HAP-1 (cell line): ENCODE measurements at regions not wholly inside any gene's neighbourhood (a gene's known extent, or its start where the extent isn't known, plus 50 kb on each side); places are given as distances from the start of the nearest gene placed in this dataset.
A peak's percentile ranks its signal among the peaks of the same experiment; 100 is the strongest.

Experiments
- DNase-seq, 2 experiments: peaks; one replicate each; pipeline ENCODE4 v3.0.0-alpha.2; 2016 to 2020; ENCODE audit warnings: low spot score in 2 of 2
- H3K27me3 ChIP-seq: fragments of 250-450 bp; sonication (Bioruptor Pico); 2 replicates; pipeline ENCODE4 v1.5.1; 2020; ENCODE audit warnings: low read depth, mild to moderate bottlenecking, moderate library complexity
- H3K36me3 ChIP-seq: fragments of 250-450 bp; sonication (Bioruptor Pico); replicated peaks from 2 replicates; pipeline ENCODE4 v1.5.1; 2020; ENCODE audit warnings: mild to moderate bottlenecking
- H3K4me1 ChIP-seq: fragments of 250-450 bp; sonication (Bioruptor Pico); 2 replicates; pipeline ENCODE4 v1.5.1; 2020; ENCODE audit warnings: mild to moderate bottlenecking
- H3K4me3 ChIP-seq: fragments of 250-450 bp; sonication (Bioruptor Pico); 2 replicates; pipeline ENCODE4 v1.5.1; 2020; ENCODE audit warnings: mild to moderate bottlenecking, moderate library complexity
- H3K9me3 ChIP-seq: fragments of 250-450 bp; sonication (Bioruptor Pico); 2 replicates; pipeline ENCODE4 v1.5.1; 2020; ENCODE audit warnings: mild to moderate bottlenecking, moderate library complexity
- in situ Hi-C: fragments of 300-500 bp; cut with MboI; formaldehyde crosslinking; loops from 3 replicates; pipeline ENCODE4 v1.14.3; 2020; ENCODE audit warnings: low sequenced_read_pairs, inconsistent platforms, mixed read lengths

GRCh38 chr12:30414507-30414906 lies 281.2 kb downstream of the IPO8 start:
- Histone ChIP-seq H3K36me3 (no peaks in the 10 kb centered on the region), H3K27me3 (no peaks in the 10 kb centered on the region), H3K4me1 (no peaks in the 10 kb centered on the region), H3K4me3 (no peak overlapping the region), H3K9me3 (no peaks in the 10 kb centered on the region)
- in situ Hi-C loops: no loop called here
- DNase-seq: no peak

GRCh38 chr12:30400349-30400748 lies 295.3 kb downstream of the IPO8 start:
- peaks cover 4% of the 10 kb centered on the region; the same call in 1 of the 2 replicates for H3K9me3 ChIP-seq
- H3K4me3 ChIP-seq: no peak overlapping the region
- no peaks in the 10 kb centered on the region for H3K36me3 ChIP-seq
- DNase-seq: no peak
- in situ Hi-C loops: no loop called here
- no peaks in the 10 kb centered on the region for H3K4me1 ChIP-seq
- H3K27me3 ChIP-seq: no peaks in the 10 kb centered on the region

- peaks cover 4% of the 10 kb centered on the region; the same call in 1 of the 2 replicates for H3K9me3 ChIP-seq
- no peaks in the 10 kb centered on the region for H3K27me3 ChIP-seq
- H3K4me1 ChIP-seq: no peaks in the 10 kb centered on the region
- no peak for DNase-seq
- in situ Hi-C loops: no loop called here
- H3K36me3 ChIP-seq: no peaks in the 10 kb centered on the region
- H3K4me3 ChIP-seq: no peak overlapping the region
Observed at GRCh38 chr12:30399859-30400258, 295.8 kb downstream of the IPO8 start.

GRCh38 chr12:30396576-30396975 lies 299.1 kb downstream of the IPO8 start:
- peaks cover 4% of the 10 kb centered on the region; the same call in 1 of the 2 replicates for H3K9me3 ChIP-seq
- H3K4me3 ChIP-seq: no peak overlapping the region
- no peaks in the 10 kb centered on the region for H3K27me3 ChIP-seq
- no peaks in the 10 kb centered on the region for H3K36me3 ChIP-seq
- in situ Hi-C loops: no loop called here
- no peaks in the 10 kb centered on the region for H3K4me1 ChIP-seq
- DNase-seq: no peak

DNA sequence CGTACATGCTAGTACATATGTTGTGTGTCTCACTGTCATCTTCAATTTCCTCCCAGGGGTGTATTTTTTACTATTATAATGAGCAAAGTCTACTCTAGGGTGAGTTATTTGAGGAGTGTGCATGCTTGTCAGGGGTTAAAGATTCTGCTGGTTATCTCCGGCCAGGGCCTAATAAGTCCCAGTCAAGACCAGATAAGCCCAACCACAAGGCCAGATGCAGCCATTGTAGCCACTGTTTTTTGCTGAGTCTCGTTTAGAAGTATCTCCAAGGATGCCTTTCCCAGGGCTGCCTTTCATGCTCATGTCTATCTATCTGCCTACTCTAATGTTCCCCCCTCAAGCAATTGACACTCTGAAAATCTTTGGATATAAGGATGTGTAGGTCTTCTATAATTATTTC lies 300.5 kb downstream of the IPO8 start:
- peaks cover 4% of the 10 kb centered on the region; the same call in 1 of the 2 replicates for H3K9me3 ChIP-seq
- H3K27me3 ChIP-seq: no peaks in the 10 kb centered on the region
- in situ Hi-C loops: no loop called here
- no peaks in the 10 kb centered on the region for H3K36me3 ChIP-seq
- DNase-seq: no peak
- H3K4me3 ChIP-seq: no peak overlapping the region
- no peaks in the 10 kb centered on the region for H3K4me1 ChIP-seq

DNA sequence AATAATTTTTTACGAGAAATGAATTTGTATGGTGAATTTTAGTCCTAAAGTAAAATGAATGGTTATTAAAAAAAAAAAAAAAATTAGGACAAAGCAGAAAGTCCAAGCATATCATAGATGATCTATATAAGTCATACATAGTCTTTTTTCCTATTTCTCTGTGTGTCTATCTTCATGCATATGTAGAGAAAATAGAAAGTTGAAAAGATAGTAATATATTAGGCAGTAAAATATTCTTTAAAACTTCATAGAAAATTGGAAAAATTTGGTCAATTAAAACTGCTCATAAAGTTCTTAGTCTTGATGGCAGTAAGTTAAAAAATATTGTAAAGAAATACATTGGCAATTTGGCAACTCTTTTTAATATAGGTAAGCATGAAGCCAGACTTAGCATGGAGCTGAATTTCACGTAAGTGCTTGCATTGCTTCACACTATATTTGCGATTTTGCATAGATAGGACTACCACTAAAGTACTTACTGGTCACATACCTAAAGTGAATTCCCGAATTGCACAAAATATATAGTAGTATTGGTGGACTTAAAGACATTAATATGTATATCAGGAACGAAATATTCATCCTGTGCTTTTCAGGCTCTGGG lies 303.8 kb downstream of the IPO8 start:
- Histone ChIP-seq H3K4me1 (no peaks in the 10 kb centered on the region), H3K36me3 (no peaks in the 10 kb centered on the region), H3K9me3 (no peaks in the 10 kb centered on the region; the same call in 1 of the 2 replicates), H3K4me3 (no peak overlapping the region), H3K27me3 (no peaks in the 10 kb centered on the region)
- no peak for DNase-seq
- in situ Hi-C loops: no loop called here

GRCh38 chr12:30385706-30386105 lies 310.0 kb downstream of the IPO8 start:
- no peak overlapping the region for H3K4me3 ChIP-seq
- DNase-seq: no peak
- in situ Hi-C loops: no loop called here
- no peaks in the 10 kb centered on the region for H3K36me3 ChIP-seq
- no peaks in the 10 kb centered on the region for H3K9me3 ChIP-seq
- H3K4me1 ChIP-seq: no peaks in the 10 kb centered on the region
- no peaks in the 10 kb centered on the region for H3K27me3 ChIP-seq

- H3K4me3 ChIP-seq: no peak overlapping the region
- no peaks in the 10 kb centered on the region for H3K4me1 ChIP-seq
- no peaks in the 10 kb centered on the region for H3K9me3 ChIP-seq
- peak; percentile 15 to 58 for DNase-seq
- H3K36me3 ChIP-seq: no peaks in the 10 kb centered on the region
- in situ Hi-C loops: no loop called here
- no peaks in the 10 kb centered on the region for H3K27me3 ChIP-seq
Observed at GRCh38 chr12:30384976-30385375, 310.7 kb downstream of the IPO8 start.

DNA sequence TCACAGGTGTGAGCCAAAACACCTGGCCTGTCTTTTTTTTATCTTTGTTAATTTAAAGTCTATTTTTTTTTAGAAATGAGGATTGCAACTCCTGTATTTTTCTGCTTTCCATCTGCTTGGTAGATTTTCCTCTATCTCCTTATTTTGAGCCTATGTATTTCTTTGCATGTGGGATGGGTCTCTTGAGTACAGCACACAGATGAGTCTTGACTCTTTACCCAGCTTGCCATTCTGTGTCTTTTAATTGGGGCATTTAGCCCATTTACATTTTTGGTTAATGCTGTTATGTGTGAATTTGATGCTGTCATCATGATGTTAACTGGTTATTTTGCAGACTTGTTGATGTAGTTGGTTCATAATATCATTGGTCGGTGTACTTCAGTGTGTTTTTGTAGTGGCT lies 317.4 kb downstream of the IPO8 start:
- in situ Hi-C loops: no loop called here
- no peaks in the 10 kb centered on the region for H3K36me3 ChIP-seq
- DNase-seq: no peak

GRCh38 chr12:30364822-30365221 lies 330.8 kb downstream of the IPO8 start:
- in situ Hi-C loops: no loop called here
- no peak for DNase-seq
- Histone ChIP-seq H3K4me1 (no peaks in the 10 kb centered on the region), H3K36me3 (no peaks in the 10 kb centered on the region), H3K4me3 (no peak overlapping the region), H3K27me3 (no peaks in the 10 kb centered on the region), H3K9me3 (no peaks in the 10 kb centered on the region)

More for the DNA sequence above, 317.4 kb downstream of the IPO8 start:
- no peaks in the 10 kb centered on the region for H3K9me3 ChIP-seq
- H3K4me3 ChIP-seq: no peak overlapping the region
- no peaks in the 10 kb centered on the region for H3K27me3 ChIP-seq
- H3K4me1 ChIP-seq: no peaks in the 10 kb centered on the region

DNA sequence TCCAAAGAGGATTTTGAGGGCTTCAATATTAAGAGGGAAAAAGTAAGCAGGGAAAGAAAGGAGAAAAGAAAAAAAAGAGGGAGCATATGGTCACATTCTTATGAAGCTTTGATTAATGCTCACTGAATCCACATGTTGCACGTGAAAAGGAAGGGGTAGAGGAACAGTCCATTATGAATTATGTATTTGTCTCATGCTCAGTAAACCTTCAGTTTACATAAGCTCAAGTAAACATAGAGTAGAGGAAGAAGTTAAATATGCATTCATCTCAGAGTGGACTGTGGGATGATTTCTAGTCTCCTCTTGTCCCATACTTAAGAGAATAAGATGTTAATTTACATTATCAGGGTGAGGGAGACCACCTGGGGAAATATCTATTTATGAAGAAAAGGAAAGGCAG lies 334.5 kb downstream of the IPO8 start:
- Histone ChIP-seq H3K36me3 (no peaks in the 10 kb centered on the region), H3K9me3 (no peaks in the 10 kb centered on the region), H3K4me3 (no peak overlapping the region), H3K4me1 (no peaks in the 10 kb centered on the region), H3K27me3 (no peaks in the 10 kb centered on the region)
- no peak for DNase-seq
- in situ Hi-C loops: no loop called here

GRCh38 chr12:30358671-30359070 lies 337.0 kb downstream of the IPO8 start:
- Histone ChIP-seq H3K4me1 (no peaks in the 10 kb centered on the region), H3K27me3 (no peaks in the 10 kb centered on the region), H3K9me3 (no peaks in the 10 kb centered on the region), H3K4me3 (no peak overlapping the region), H3K36me3 (no peaks in the 10 kb centered on the region)
- in situ Hi-C loops: no loop called here
- DNase-seq: no peak

- no peaks in the 10 kb centered on the region for H3K27me3 ChIP-seq
- no peak for DNase-seq
- in situ Hi-C loops: no loop called here
- H3K4me3 ChIP-seq: no peak overlapping the region
- H3K36me3 ChIP-seq: no peaks in the 10 kb centered on the region
- H3K4me1 ChIP-seq: no peaks in the 10 kb centered on the region
- H3K9me3 ChIP-seq: no peaks in the 10 kb centered on the region
Observed at GRCh38 chr12:30357766-30358490, 337.7 kb downstream of the IPO8 start.

DNA sequence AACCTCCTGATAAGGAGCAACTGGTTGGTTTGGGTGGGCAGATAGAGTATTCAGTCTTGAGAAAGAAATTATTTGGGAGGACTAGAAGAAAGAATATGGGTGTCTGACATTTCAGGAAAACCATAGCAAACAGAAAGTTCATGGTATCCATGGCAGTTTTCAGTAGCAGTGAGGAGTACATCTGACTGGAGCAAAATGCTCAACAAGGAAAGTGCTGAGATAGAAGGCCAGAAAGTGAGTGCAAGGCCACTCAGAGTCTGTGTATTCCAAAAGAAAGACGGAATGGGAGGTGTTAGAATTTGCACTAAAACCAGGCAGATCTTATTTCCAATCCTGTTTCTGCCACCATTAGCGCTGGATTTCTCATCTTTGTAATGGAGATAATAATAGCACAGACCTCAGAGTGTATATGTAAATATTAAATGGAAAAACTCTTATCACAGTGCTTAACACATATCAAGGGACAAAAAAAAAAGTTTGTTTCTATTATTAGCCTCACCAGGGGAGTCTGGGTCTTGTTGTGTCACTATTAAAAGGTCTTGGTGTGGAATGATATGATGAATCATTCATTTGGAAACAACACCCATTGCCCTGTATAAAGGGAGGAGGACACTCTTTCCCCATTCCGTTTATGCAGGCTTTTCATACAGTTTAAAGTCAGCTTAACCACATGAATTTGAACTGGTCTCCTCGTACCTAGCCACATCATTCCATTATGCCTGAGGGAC lies 349.8 kb downstream of the IPO8 start:
- in situ Hi-C loops: no loop called here
- no peaks in the 10 kb centered on the region for H3K27me3 ChIP-seq
- no peaks in the 10 kb centered on the region for H3K36me3 ChIP-seq
- DNase-seq: no peak
- no peak overlapping the region for H3K4me3 ChIP-seq
- H3K9me3 ChIP-seq: no peaks in the 10 kb centered on the region
- no peaks in the 10 kb centered on the region for H3K4me1 ChIP-seq
